ENCODE measurements at regions not wholly inside any gene's neighbourhood (a gene's known extent, or its start where the extent isn't known, plus 50 kb on each side); places are given as distances from the start of the nearest gene placed in this dataset.

DNA sequence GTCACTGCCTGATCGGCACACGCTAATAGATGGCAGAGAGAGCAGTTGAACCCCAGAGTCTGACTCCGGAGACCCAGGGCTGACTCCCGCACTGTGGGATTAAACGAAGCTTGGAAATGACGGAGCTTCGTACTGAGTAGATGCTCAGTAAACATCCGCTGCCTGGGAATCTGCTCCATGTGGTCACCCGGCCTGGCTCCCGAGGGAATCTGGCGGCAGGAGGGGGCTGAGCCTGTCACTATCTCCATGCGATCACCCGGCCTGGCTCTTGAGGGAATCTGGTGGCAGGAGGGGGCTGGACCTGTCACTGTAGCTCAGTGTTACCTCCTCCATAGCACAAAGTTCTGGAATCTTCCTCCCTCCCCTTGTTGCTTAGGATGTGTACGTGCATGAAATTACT, 139.7 kb upstream of the CIBAR2 start:
- TF ChIP-seq CTCF (IDR thresholded peaks at IDR 0.05) (no peak), POLR2A (IDR thresholded peaks at IDR 0.05) (no peak)

Measured in heart left ventricle (tissue), 13 donors.